IMR-90 (cell line): ENCODE measurements at regions not wholly inside any gene's neighbourhood (a gene's known extent, or its start where the extent isn't known, plus 50 kb on each side); places are given as distances from the start of the nearest gene placed in this dataset.

Experiments used
- MAFK ChIP-seq: IDR thresholded peaks from 2 replicates; pipeline ENCODE4 v1.6.1; 2012; ENCODE audit warnings: low read depth, low read length, improper control_type of control experiment
- POLR2A ChIP-seq: IDR thresholded peaks from 2 replicates; pipeline ENCODE4 v1.6.1; 2012; ENCODE audit warnings: mild to moderate bottlenecking, low read depth, low read length
- RAD21 ChIP-seq: IDR thresholded peaks from 2 replicates; pipeline ENCODE4 v1.6.1; 2012; ENCODE audit warnings: low read length, improper control_type of control experiment
- RFX5 ChIP-seq: IDR thresholded peaks from 2 replicates; pipeline ENCODE4 v1.8.0; 2012; ENCODE audit warnings: low read depth, mild to moderate bottlenecking, low read length, moderate library complexity
- USF2 ChIP-seq: fragments of 150-350 bp; IDR thresholded peaks from 2 replicates; pipeline ENCODE4 v1.6.1; 2017; ENCODE audit warnings: mild to moderate bottlenecking, antibody characterized with exemption, low read length, low read depth
- TF ChIP-seq, protein P1 (sequence below): conservative IDR thresholded peaks from 2 replicates; pipeline ENCODE4 v1.5.1; 2012; ENCODE audit warnings: mild to moderate bottlenecking, low read depth, low read length, improper control_type of control experiment

DNA sequence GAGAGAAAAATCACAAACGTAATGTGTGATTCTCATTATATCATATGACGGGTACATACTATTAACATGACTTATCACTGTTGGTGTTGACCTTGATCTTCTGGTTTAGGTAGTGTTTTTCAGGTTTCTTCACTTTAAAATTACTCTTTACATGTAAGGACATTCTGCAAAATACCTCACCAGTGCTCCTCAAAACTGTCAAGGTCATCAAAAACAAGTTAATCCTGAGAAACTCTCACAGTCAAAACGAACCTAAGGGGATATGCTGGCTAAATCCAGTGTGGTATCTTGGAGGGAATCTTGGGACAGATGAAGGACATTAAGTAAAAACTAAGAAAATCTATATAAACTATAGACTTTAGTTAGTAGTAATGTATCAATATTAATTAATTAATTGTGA, 499.8 kb downstream of the IRS1 start:
- TF ChIP-seq RFX5 (no peak), POLR2A (no peak), RAD21 (no peak), MAFK (peak; percentile 74), USF2 (no peak)
- TF ChIP-seq, protein P1, sequence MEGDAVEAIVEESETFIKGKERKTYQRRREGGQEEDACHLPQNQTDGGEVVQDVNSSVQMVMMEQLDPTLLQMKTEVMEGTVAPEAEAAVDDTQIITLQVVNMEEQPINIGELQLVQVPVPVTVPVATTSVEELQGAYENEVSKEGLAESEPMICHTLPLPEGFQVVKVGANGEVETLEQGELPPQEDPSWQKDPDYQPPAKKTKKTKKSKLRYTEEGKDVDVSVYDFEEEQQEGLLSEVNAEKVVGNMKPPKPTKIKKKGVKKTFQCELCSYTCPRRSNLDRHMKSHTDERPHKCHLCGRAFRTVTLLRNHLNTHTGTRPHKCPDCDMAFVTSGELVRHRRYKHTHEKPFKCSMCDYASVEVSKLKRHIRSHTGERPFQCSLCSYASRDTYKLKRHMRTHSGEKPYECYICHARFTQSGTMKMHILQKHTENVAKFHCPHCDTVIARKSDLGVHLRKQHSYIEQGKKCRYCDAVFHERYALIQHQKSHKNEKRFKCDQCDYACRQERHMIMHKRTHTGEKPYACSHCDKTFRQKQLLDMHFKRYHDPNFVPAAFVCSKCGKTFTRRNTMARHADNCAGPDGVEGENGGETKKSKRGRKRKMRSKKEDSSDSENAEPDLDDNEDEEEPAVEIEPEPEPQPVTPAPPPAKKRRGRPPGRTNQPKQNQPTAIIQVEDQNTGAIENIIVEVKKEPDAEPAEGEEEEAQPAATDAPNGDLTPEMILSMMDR, result no peak
